ENCODE measurements at regions not wholly inside any gene's neighbourhood (a gene's known extent, or its start where the extent isn't known, plus 50 kb on each side); places are given as distances from the start of the nearest gene placed in this dataset.
"Not testable (repeated sequence)": the region's sequence is repeated elsewhere in the genome, so short reads cannot be mapped to it uniquely, and the experiment has no call there.

- DNase-seq (no peak), ATAC-seq (no peak)
- Histone ChIP-seq H3K27ac (no peak overlapping the region), H3K4me1 (no peaks in the 10 kb centered on the region), H3K36me3 (no peaks in the 10 kb centered on the region), H3K9me3 (peaks cover 0 to 3% (median 0%) of the 10 kb centered on the region in 12 donors), H3K27me3 (no peaks in the 10 kb centered on the region), H3K4me3 (no peak overlapping the region)
- intact Hi-C loops (cut with DNase I), result no loop called here
- TF ChIP-seq CTCF (IDR thresholded peaks at IDR 0.05), result no peak
- no peak for TF ChIP-seq POLR2A (IDR thresholded peaks at IDR 0.05)
Observed at GRCh38 chr12:75790219-75790618, 241.4 kb downstream of the PHLDA1 start.

GRCh38 chr12:75787146-75787545, 244.4 kb downstream of the PHLDA1 start:
- H3K9me3 ChIP-seq; H3K36me3 ChIP-seq; DNase-seq; intact Hi-C loops (cut with DNase I); H3K27ac ChIP-seq; ATAC-seq; H3K27me3 ChIP-seq; H3K4me3 ChIP-seq: not testable (repeated sequence)
- H3K4me1 ChIP-seq, result peaks cover 0 to 29% (median 9%) of the 10 kb centered on the region in 12 donors
- WGBS, 4 donors, result 89 to 99% (median 92%) methylated on average over 2 of the region's 2 CpGs

GRCh38 chr12:75786070-75786469, 245.5 kb downstream of the PHLDA1 start:
- ATAC-seq, result no peak
- peaks cover 0 to 39% (median 14%) of the 10 kb centered on the region in 12 donors for H3K4me1 ChIP-seq
- intact Hi-C loops (cut with DNase I), result no loop called here

GRCh38 chr12:75784591-75784990, 247.0 kb downstream of the PHLDA1 start:
- TF ChIP-seq POLR2A (IDR thresholded peaks at IDR 0.05), result no peak
- H3K9me3 ChIP-seq, result no peaks in the 10 kb centered on the region
- H3K36me3 ChIP-seq, result no peaks in the 10 kb centered on the region
- peaks cover 0 to 44% (median 14%) of the 10 kb centered on the region in 12 donors for H3K4me1 ChIP-seq
- peak overlapping the region in 2 of 12 donors; percentile 24 to 41 for H3K27ac ChIP-seq
- DNase-seq (peak in 4 of 5 donors; percentile 25 to 51 (median 46)), ATAC-seq (peak; percentile 13 to 73 (median 48))
- no peaks in the 10 kb centered on the region for H3K27me3 ChIP-seq
- 64 to 84% (median 76%) methylated on average over 2 of the region's 2 CpGs for whole genome bisulfite sequencing, 4 donors
- H3K4me3 ChIP-seq, result no peak overlapping the region
- intact Hi-C loops (cut with DNase I), result no loop called here

More at GRCh38 chr12:75786070-75786469, 245.5 kb downstream of the PHLDA1 start:
- DNase-seq, result no peak
- Histone ChIP-seq H3K36me3 (no peaks in the 10 kb centered on the region), H3K9me3 (no peaks in the 10 kb centered on the region), H3K27me3 (no peaks in the 10 kb centered on the region), H3K4me3 (no peak overlapping the region), H3K27ac (no peak overlapping the region)
- WGBS, 4 donors, result 97 to 99% (median 97%) methylated on average over 3 of the region's 3 CpGs
- no peak for TF ChIP-seq CTCF (IDR thresholded peaks at IDR 0.05)
- no peak for TF ChIP-seq POLR2A (IDR thresholded peaks at IDR 0.05)

- Histone ChIP-seq H3K36me3 (no peaks in the 10 kb centered on the region), H3K27ac (peak overlapping the region in 8 of 12 donors; percentile 13 to 68 (median 38)), H3K4me1 (peaks cover 0 to 46% (median 14%) of the 10 kb centered on the region in 12 donors), H3K4me3 (no peak overlapping the region), H3K27me3 (no peaks in the 10 kb centered on the region), H3K9me3 (no peaks in the 10 kb centered on the region)
- ATAC-seq (peak; percentile 55 to 81 (median 76)), DNase-seq (peak in 4 of 5 donors; percentile 23 to 53 (median 40))
- no peak for TF ChIP-seq POLR2A (IDR thresholded peaks at IDR 0.05)
- TF ChIP-seq CTCF (IDR thresholded peaks at IDR 0.05), result no peak
- intact Hi-C loops (cut with DNase I), result no loop called here
- 44 to 55% (median 52%) methylated on average over 7 to 8 of the region's 8 CpGs for WGBS, 4 donors
Observed at GRCh38 chr12:75783093-75783877, 248.3 kb downstream of the PHLDA1 start.

All from heart left ventricle (tissue), 16 donors.